Spinal cord (tissue), 9 donors: ENCODE measurements at regions not wholly inside any gene's neighbourhood (a gene's known extent, or its start where the extent isn't known, plus 50 kb on each side); places are given as distances from the start of the nearest gene placed in this dataset.
"Not testable (repeated sequence)": the region's sequence is repeated elsewhere in the genome, so short reads cannot be mapped to it uniquely, and the experiment has no call there.

Experiments
- DNase-seq, 6 donors: peaks; one replicate each; pipeline versions ENCODE4 v3.0.0 to v3.0.0-alpha.2; 2013 to 2015; ENCODE audit warnings: low spot score in 6 of 6, low read depth in 4 of 6
- H3K27ac ChIP-seq: one replicate; pipeline ENCODE4 v1.5.1; 2013; ENCODE audit warnings: low read depth, low read length, control low read depth
- H3K27me3 ChIP-seq: one replicate; pipeline ENCODE4 v1.6.1; 2013; ENCODE audit warnings: low read length; ENCODE audit not compliant: control insufficient read depth, insufficient read depth
- H3K36me3 ChIP-seq: one replicate; pipeline ENCODE4 v1.6.1; 2013; ENCODE audit warnings: low read length; ENCODE audit not compliant: control insufficient read depth, insufficient read depth
- H3K4me1 ChIP-seq: one replicate; pipeline ENCODE4 v1.6.1; 2013; ENCODE audit warnings: low read length; ENCODE audit not compliant: control insufficient read depth, insufficient read depth
- H3K4me3 ChIP-seq: one replicate; pipeline ENCODE4 v1.5.1; 2013; ENCODE audit warnings: low read depth, low read length, control low read depth
- H3K9me3 ChIP-seq: one replicate; pipeline ENCODE4 v1.6.1; 2013; ENCODE audit warnings: low read length; ENCODE audit not compliant: control insufficient read depth, insufficient read depth
- WGBS: methylation state at CpG from one replicate; pipeline ENCODE4 v1.1.5; 2013; ENCODE audit warnings: missing lambda C conversion rate; ENCODE audit not compliant: insufficient coverage; 5-methylcytosine and 5-hydroxymethylcytosine counted together
- donor health status: healthy.

DNA sequence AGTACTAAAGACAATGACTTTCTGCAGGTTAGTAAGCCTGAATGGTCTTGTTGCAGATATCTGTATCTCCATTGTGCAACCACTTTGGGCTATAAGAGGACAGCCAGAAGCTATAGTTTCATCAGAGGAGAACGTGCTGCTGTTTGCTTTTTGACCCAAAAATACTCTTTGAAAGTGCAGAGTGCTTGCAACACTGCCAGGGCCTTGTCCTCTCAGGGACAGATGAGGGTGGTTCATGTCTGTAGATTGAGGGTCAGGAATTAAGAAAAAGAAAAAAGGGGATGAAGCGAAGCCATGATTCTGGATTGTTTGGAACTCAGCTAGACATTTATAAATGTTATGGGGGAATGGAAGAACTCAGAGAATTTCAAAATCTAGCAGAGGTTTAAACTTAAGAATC is 212.5 kb downstream of the SEC23IP start:
- Histone ChIP-seq H3K27me3 (no peaks in the 10 kb centered on the region), H3K27ac (no peak overlapping the region), H3K4me3 (no peak overlapping the region), H3K4me1 (no peaks in the 10 kb centered on the region), H3K9me3 (no peaks in the 10 kb centered on the region), H3K36me3 (no peaks in the 10 kb centered on the region)
- WGBS: 79% methylated on average over 2 of the region's 2 CpGs
- no peak for DNase-seq

DNA sequence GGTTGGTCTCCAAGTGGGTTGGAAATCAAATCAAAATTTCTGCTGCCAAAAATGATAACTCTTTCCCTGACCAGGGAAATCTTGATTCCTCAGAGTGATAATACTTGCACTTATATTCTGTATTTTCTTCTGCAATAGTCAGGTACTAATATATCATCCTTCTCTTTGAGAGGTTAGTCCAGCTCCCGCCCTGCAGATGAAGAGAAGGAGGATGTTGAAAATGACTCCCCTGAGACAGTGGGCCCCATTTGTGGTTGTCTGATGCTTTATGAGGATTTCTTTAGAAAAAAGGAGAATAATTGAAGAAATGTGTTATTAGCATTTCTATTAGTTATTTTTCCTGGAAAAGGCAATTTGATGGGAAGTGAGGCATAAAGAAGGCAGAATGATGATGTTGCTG is 213.0 kb downstream of the SEC23IP start:
- H3K4me3 ChIP-seq: no peak overlapping the region
- H3K27ac ChIP-seq: no peak overlapping the region
- no peaks in the 10 kb centered on the region for H3K36me3 ChIP-seq
- no peaks in the 10 kb centered on the region for H3K4me1 ChIP-seq
- H3K9me3 ChIP-seq: no peaks in the 10 kb centered on the region
- no CpG with 5 or more reads among the region's 1 CpG for WGBS
- DNase-seq: no peak
- H3K27me3 ChIP-seq: no peaks in the 10 kb centered on the region

DNA sequence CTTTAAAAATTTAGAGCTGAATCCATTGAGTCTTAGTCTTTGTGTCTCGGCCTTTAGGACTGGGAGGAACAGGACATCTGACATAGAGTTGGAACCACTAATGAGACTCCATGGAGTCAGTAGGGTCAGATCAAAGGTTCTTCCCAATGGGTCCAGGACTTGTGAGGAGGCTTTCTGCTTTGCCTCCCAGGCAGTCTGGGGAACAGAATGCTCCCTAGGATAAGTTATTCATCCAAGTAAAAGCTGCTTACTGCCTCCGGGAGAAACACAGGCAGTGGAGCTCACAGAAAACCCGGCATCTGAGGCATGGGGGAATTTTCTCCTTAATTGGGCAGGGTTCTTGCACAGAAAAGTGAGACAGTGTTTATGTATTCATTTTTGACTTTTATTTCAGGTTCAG is 216.4 kb downstream of the SEC23IP start:
- Histone ChIP-seq H3K4me3 (no peak overlapping the region), H3K36me3 (no peaks in the 10 kb centered on the region), H3K9me3 (no peaks in the 10 kb centered on the region), H3K27me3 (no peaks in the 10 kb centered on the region), H3K27ac (no peak overlapping the region), H3K4me1 (no peaks in the 10 kb centered on the region)
- no peak for DNase-seq
- 71% methylated on average over 2 of the region's 3 CpGs for WGBS

DNA sequence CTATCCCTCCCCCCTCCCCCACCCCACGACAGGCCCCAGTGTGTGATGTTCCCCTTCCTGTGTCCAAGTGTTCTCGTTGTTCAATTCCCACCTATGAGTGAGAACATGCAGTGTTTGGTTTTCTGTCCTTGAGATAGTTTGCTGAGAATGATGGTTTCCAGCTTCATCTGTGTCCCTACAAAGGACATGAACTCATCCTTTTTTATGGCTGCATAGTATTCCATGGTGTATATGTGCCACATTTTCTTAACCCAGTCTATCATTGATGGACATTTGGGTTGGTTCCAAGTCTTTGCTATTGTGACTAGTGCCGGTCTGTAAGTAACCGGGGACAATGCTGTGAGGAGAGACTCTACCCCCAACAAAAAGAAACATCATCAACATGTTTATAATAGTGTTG is 217.2 kb downstream of the SEC23IP start:
- not testable (repeated sequence) for H3K4me1 ChIP-seq, H3K27me3 ChIP-seq, DNase-seq, H3K4me3 ChIP-seq, H3K27ac ChIP-seq, H3K9me3 ChIP-seq, H3K36me3 ChIP-seq
- WGBS: no CpG with 5 or more reads among the region's 4 CpGs

DNA sequence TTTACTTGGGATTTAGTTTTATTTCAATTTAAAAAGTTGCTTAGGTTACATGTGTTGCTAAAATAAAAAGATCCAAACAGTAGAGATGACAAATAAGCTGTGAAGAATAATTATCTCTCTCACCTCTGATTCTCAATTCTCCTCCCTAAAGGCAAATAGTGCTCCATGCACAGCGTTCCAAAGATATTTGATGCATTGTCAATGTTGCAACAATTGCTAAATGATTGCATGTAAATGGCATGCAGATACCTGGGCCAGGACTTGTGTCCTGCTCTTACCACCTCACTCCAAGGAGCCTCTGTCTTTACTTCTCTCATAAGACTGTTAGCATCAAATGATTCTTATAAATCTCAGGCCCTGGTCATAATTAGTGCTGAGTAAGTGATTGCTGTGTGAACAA is 217.7 kb downstream of the SEC23IP start:
- Histone ChIP-seq H3K9me3 (no peaks in the 10 kb centered on the region), H3K4me1 (no peaks in the 10 kb centered on the region), H3K36me3 (no peaks in the 10 kb centered on the region), H3K27me3 (no peaks in the 10 kb centered on the region), H3K4me3 (no peak overlapping the region), H3K27ac (no peak overlapping the region)
- WGBS: no CpG with 5 or more reads among the region's 1 CpG
- DNase-seq: no peak

DNA sequence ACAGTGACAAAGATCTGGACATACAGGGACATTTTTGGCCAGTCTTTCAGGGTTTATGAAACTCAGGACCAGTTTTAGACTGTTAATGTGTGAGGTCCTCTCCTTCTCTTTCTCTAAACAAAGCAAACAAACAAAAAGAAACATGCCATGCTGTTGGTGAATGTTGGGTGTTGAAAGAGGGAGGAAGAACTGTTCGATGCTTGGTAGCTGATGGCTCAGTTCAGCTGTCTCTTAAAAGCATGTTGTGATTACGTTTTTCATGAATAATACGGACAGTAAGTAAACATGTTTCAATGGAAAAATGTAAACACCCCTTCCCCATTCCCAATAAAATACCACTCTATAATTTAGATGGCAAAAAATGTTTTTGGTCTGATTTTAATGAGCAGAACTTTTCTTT is 219.1 kb downstream of the SEC23IP start:
- Histone ChIP-seq H3K9me3 (no peaks in the 10 kb centered on the region), H3K27ac (no peak overlapping the region), H3K4me1 (no peaks in the 10 kb centered on the region), H3K27me3 (no peaks in the 10 kb centered on the region), H3K36me3 (no peaks in the 10 kb centered on the region), H3K4me3 (no peak overlapping the region)
- no peak for DNase-seq
- no CpG with 5 or more reads among the region's 3 CpGs for WGBS

DNA sequence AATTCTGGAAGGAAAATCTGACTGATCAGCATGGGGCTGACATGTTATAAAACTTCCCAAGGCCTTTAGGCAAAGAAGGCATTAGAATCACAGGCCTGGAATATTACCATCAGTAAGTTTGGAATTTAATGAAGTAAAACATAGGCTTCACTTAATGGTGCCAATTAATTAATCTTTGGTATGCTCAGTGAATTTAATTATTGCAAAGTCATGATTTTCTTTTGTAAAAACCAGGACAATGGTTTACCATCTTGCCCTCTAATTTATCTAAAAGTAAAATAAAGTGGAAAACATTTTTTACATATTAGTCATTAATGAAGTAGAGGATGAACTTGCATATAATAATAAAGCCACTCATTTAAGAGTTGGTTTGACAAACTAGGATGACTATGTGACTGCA is 220.3 kb downstream of the SEC23IP start:
- no peak for DNase-seq
- Histone ChIP-seq H3K27me3 (no peaks in the 10 kb centered on the region), H3K36me3 (no peaks in the 10 kb centered on the region), H3K4me3 (no peak overlapping the region), H3K4me1 (no peaks in the 10 kb centered on the region), H3K9me3 (no peaks in the 10 kb centered on the region), H3K27ac (no peak overlapping the region)

DNA sequence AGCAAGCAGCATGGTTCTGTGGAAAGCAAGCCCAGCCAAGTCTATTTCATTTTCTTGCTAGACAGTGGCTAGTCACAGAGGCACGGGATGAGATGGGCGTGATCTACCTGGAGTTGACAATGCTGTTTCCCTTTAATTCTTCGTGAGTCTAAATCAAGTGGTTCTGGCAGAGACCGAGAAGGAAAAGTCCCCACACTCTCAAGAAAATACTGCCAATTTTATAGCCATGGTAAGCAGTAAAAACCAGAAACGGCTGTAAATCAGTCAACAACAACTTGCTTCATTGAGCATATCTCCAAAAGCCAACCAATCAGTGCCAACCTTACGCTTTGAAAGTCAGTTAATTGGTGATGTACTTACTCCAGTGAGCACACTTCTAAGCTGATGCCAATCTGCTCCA is 223.4 kb downstream of the SEC23IP start:
- DNase-seq: peak in 1 of 6 donors; percentile 39
- no peak overlapping the region for H3K27ac ChIP-seq
- H3K27me3 ChIP-seq: no peaks in the 10 kb centered on the region
- no peak overlapping the region for H3K4me3 ChIP-seq
- H3K36me3 ChIP-seq: no peaks in the 10 kb centered on the region
- H3K4me1 ChIP-seq: no peaks in the 10 kb centered on the region
- H3K9me3 ChIP-seq: no peaks in the 10 kb centered on the region
- 76% methylated on average over 4 of the region's 6 CpGs for WGBS

DNA sequence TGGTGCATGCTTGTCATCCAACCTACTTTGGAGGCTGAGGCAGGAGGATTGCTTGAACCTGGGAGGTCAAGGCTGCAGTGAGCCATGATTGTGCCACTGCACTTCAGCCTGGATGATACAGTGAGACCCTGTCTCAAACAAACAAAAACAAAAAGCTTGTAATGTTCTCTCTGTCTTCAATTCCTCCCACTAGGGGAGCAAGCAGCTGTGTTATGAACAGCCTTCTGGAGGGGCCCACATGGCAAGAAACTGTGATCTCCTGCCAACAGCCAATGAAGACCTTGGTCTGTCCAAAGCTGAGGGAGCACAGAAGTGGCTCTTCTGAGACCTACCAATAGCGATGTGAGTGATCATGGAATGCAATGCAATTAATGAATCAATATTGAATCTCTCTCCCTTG is 229.2 kb downstream of the SEC23IP start:
- H3K4me1 ChIP-seq: no peaks in the 10 kb centered on the region
- H3K36me3 ChIP-seq: no peaks in the 10 kb centered on the region
- 100% methylated on average over 1 of the region's 1 CpG for WGBS
- no peak for DNase-seq
- no peaks in the 10 kb centered on the region for H3K9me3 ChIP-seq
- H3K27ac ChIP-seq: no peak overlapping the region
- H3K4me3 ChIP-seq: no peak overlapping the region
- no peaks in the 10 kb centered on the region for H3K27me3 ChIP-seq

DNA sequence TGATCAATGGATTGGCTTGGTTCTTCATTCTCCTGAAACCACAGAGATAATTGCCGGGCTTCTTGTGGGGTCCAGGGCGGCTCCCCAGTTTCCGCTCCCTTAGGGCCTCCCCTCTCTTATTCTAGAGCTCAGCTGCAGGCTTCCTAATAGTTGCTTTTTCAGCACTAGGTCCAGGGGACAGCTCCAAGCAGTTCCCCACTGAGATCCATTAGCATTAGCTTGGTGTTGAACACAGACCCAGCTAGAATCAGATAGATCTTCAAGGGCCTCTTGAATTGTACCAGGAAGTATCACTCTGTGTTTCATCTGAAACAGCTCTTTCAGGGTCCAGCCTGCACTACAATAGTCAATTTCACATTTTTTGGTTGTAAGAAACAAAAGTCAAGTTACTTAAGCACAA is 238.7 kb downstream of the SEC23IP start:
- peak in 1 of 6 donors; percentile 60 for DNase-seq

More for the DNA sequence above, 238.7 kb downstream of the SEC23IP start:
- Histone ChIP-seq H3K27ac (no peak overlapping the region), H3K4me3 (no peak overlapping the region), H3K36me3 (no peaks in the 10 kb centered on the region), H3K9me3 (no peaks in the 10 kb centered on the region), H3K27me3 (peaks cover 2% of the 10 kb centered on the region), H3K4me1 (peaks cover 8% of the 10 kb centered on the region)
- 53% methylated on average over 3 of the region's 3 CpGs for WGBS
